ENCODE measurements at regions not wholly inside any gene's neighbourhood (a gene's known extent, or its start where the extent isn't known, plus 50 kb on each side); places are given as distances from the start of the nearest gene placed in this dataset.

DNA sequence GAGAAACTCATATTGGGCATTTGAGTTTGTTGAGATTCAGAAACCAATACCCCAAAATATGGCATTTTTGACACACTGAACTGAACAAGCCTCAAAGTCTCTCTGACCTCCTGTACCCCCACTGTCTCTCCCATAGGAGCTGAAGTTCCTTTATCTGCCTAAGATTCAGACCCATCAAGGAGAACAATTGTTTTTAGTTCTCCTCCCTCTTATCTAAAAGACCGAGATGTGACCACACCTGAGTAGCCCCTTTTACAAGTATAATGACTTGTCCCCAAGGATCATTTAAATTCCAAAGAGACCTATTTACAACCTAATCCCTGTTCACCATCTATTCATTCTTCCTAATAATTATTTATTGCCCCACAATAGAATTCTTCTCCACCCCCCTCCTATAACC, 122.1 kb upstream of the PLAAT1 start:
- TF ChIP-seq, protein P1, sequence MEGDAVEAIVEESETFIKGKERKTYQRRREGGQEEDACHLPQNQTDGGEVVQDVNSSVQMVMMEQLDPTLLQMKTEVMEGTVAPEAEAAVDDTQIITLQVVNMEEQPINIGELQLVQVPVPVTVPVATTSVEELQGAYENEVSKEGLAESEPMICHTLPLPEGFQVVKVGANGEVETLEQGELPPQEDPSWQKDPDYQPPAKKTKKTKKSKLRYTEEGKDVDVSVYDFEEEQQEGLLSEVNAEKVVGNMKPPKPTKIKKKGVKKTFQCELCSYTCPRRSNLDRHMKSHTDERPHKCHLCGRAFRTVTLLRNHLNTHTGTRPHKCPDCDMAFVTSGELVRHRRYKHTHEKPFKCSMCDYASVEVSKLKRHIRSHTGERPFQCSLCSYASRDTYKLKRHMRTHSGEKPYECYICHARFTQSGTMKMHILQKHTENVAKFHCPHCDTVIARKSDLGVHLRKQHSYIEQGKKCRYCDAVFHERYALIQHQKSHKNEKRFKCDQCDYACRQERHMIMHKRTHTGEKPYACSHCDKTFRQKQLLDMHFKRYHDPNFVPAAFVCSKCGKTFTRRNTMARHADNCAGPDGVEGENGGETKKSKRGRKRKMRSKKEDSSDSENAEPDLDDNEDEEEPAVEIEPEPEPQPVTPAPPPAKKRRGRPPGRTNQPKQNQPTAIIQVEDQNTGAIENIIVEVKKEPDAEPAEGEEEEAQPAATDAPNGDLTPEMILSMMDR (IDR thresholded peaks at IDR 0.05), result no peak
- TF ChIP-seq POLR2A (IDR thresholded peaks at IDR 0.05), result no peak
